ENCODE measurements at regions not wholly inside any gene's neighbourhood (a gene's known extent, or its start where the extent isn't known, plus 50 kb on each side); places are given as distances from the start of the nearest gene placed in this dataset.

DNA sequence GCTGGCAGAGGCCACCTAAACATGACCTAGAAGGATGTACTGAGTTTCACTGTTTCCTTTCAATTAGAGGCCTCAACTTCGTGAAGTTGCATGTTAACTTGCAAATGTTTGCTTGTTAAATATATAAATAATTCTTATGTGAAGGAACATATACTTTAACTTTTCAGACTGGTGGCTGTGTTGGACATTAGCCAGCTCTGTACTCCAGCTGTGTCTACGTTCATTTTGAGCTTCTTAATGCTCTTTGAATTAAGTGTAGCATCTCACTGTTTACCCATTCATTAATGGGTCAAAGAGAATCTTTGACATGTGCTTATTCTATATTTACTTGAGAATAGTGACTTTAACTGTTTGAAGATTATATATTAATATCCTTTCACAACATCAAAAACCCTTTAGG, 823.2 kb upstream of the ID2 start:
- Histone ChIP-seq H3K79me2 (ENCODE audit: low read length) (no peaks in the 10 kb centered on the region), H3F3A (ENCODE audit: insufficient read depth, low read length) (no peaks in the 10 kb centered on the region), H3K27ac (ENCODE audit: low read length) (no peak overlapping the region), H3K4me3 (ENCODE audit: low read length) (no peak overlapping the region), H3K9me2 (replicated peaks; ENCODE audit: insufficient read depth, low read length) (no peaks in the 10 kb centered on the region), H3K9me3 (replicated peaks; ENCODE audit: insufficient read depth, low read length) (no peaks in the 10 kb centered on the region), H3K4me1 (ENCODE audit: low read length) (no peaks in the 10 kb centered on the region), H3K9ac (ENCODE audit: low read length) (no peak overlapping the region), H4K20me1 (ENCODE audit: insufficient read depth, low read length) (no peaks in the 10 kb centered on the region), H3K4me2 (ENCODE audit: low read depth, low read length) (no peak overlapping the region), H3K27me3 (replicated peaks; ENCODE audit: insufficient read depth, low read length) (no peaks in the 10 kb centered on the region), H3K36me3 (replicated peaks; ENCODE audit: insufficient read depth, low read length) (no peaks in the 10 kb centered on the region), H2AFZ (ENCODE audit: low read length) (no peak overlapping the region)
- DNase-seq, result no peak
- TF ChIP-seq, protein P1, sequence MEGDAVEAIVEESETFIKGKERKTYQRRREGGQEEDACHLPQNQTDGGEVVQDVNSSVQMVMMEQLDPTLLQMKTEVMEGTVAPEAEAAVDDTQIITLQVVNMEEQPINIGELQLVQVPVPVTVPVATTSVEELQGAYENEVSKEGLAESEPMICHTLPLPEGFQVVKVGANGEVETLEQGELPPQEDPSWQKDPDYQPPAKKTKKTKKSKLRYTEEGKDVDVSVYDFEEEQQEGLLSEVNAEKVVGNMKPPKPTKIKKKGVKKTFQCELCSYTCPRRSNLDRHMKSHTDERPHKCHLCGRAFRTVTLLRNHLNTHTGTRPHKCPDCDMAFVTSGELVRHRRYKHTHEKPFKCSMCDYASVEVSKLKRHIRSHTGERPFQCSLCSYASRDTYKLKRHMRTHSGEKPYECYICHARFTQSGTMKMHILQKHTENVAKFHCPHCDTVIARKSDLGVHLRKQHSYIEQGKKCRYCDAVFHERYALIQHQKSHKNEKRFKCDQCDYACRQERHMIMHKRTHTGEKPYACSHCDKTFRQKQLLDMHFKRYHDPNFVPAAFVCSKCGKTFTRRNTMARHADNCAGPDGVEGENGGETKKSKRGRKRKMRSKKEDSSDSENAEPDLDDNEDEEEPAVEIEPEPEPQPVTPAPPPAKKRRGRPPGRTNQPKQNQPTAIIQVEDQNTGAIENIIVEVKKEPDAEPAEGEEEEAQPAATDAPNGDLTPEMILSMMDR (IDR thresholded peaks at IDR 0.05; ENCODE audit: low read length), result no peak
- TF ChIP-seq EZH2phosphoT487 (IDR thresholded peaks at IDR 0.05; ENCODE audit: low read length), result no peak
- no peak for TF ChIP-seq EZH2 (optimal IDR thresholded peaks at IDR 0.05; ENCODE audit: low read depth, low read length)

- Histone ChIP-seq H3K9me3 (replicated peaks; ENCODE audit: insufficient read depth, low read length) (no peaks in the 10 kb centered on the region), H3K36me3 (replicated peaks; ENCODE audit: insufficient read depth, low read length) (no peaks in the 10 kb centered on the region), H3K79me2 (ENCODE audit: low read length) (no peaks in the 10 kb centered on the region), H2AFZ (ENCODE audit: low read length) (no peak overlapping the region), H4K20me1 (ENCODE audit: insufficient read depth, low read length) (no peaks in the 10 kb centered on the region), H3K4me1 (ENCODE audit: low read length) (no peaks in the 10 kb centered on the region), H3K9me2 (replicated peaks; ENCODE audit: insufficient read depth, low read length) (no peaks in the 10 kb centered on the region), H3K9ac (ENCODE audit: low read length) (no peak overlapping the region), H3K27ac (ENCODE audit: low read length) (no peak overlapping the region), H3K27me3 (replicated peaks; ENCODE audit: insufficient read depth, low read length) (no peaks in the 10 kb centered on the region), H3K4me2 (ENCODE audit: low read depth, low read length) (no peak overlapping the region), H3K4me3 (ENCODE audit: low read length) (no peak overlapping the region), H3F3A (ENCODE audit: insufficient read depth, low read length) (no peaks in the 10 kb centered on the region)
- DNase-seq, result no peak
- TF ChIP-seq EZH2phosphoT487 (IDR thresholded peaks at IDR 0.05; ENCODE audit: low read length) (no peak), EZH2 (optimal IDR thresholded peaks at IDR 0.05; ENCODE audit: low read depth, low read length) (no peak)
- TF ChIP-seq, protein P1 (IDR thresholded peaks at IDR 0.05; ENCODE audit: low read length), result no peak
Observed at GRCh38 chr2:7860693-7861092, 821.2 kb upstream of the ID2 start.

DNA sequence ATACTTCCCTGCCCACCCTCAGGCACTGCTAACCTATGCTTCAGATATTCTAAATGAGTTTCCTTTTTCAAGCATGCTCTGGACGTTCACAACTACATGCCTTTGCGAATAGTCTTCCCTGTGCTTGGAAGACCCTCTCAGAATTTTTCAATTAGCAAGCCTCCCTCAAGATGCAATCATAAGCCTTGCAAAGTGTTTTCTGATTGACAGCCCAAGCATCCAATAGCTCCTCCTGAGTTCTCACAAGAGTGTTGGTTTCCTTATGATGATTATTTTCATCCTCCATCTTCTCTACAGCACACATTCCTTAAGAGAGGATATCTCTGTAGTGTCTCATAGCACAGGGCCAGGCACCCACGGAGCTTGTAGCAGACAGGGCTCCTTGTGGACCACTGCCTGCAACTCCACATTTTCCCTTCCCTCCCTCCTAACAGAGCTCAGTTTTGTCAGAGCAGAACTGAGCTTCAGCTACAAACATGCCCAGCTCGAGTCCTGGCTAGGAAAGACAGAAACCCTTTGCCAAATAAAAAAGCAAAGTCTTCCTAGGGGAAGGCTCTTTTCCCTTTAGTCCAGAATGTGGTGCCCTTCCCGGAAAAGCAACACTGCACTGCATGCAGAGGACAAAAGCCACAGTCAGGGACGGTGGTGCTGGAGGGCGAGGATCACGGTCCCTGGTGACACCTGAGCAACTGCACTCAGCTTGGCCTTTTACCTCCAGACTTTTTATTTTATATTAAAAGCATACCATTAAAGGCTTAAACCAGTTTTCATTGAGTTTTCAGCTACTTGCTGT, 819.8 kb upstream of the ID2 start:
- Histone ChIP-seq H3K36me3 (replicated peaks; ENCODE audit: insufficient read depth, low read length) (no peaks in the 10 kb centered on the region), H3K79me2 (ENCODE audit: low read length) (no peaks in the 10 kb centered on the region), H3K4me2 (ENCODE audit: low read depth, low read length) (no peak overlapping the region), H3K4me3 (ENCODE audit: low read length) (no peak overlapping the region), H3K4me1 (ENCODE audit: low read length) (no peaks in the 10 kb centered on the region), H3K9ac (ENCODE audit: low read length) (no peak overlapping the region), H3F3A (ENCODE audit: insufficient read depth, low read length) (no peaks in the 10 kb centered on the region), H3K27ac (ENCODE audit: low read length) (no peak overlapping the region), H4K20me1 (ENCODE audit: insufficient read depth, low read length) (no peaks in the 10 kb centered on the region), H2AFZ (ENCODE audit: low read length) (0 out of 2 replicates have a peak overlapping the region, but pooled peaks have one; percentile 3), H3K27me3 (replicated peaks; ENCODE audit: insufficient read depth, low read length) (no peaks in the 10 kb centered on the region), H3K9me3 (replicated peaks; ENCODE audit: insufficient read depth, low read length) (no peaks in the 10 kb centered on the region), H3K9me2 (replicated peaks; ENCODE audit: insufficient read depth, low read length) (no peaks in the 10 kb centered on the region)
- no peak for DNase-seq
- TF ChIP-seq EZH2 (optimal IDR thresholded peaks at IDR 0.05; ENCODE audit: low read depth, low read length) (no peak), EZH2phosphoT487 (IDR thresholded peaks at IDR 0.05; ENCODE audit: low read length) (no peak)
- TF ChIP-seq, protein P1 (IDR thresholded peaks at IDR 0.05; ENCODE audit: low read length), result no peak
